ACHN (cell line): ENCODE measurements at regions not wholly inside any gene's neighbourhood (a gene's known extent, or its start where the extent isn't known, plus 50 kb on each side); places are given as distances from the start of the nearest gene placed in this dataset.

Experiments
- DNase-seq: peaks from one replicate; pipeline ENCODE4 v3.0.0-alpha.2; 2015
- in situ Hi-C: cut with HindIII; loops from 2 replicates; pipeline ENCODE4 v1.10.0; 2017; ENCODE audit warnings: low sequenced_read_pairs, low pct_ligation_motif_present, low pct_unique_long_range_greater_than_20kb

DNA sequence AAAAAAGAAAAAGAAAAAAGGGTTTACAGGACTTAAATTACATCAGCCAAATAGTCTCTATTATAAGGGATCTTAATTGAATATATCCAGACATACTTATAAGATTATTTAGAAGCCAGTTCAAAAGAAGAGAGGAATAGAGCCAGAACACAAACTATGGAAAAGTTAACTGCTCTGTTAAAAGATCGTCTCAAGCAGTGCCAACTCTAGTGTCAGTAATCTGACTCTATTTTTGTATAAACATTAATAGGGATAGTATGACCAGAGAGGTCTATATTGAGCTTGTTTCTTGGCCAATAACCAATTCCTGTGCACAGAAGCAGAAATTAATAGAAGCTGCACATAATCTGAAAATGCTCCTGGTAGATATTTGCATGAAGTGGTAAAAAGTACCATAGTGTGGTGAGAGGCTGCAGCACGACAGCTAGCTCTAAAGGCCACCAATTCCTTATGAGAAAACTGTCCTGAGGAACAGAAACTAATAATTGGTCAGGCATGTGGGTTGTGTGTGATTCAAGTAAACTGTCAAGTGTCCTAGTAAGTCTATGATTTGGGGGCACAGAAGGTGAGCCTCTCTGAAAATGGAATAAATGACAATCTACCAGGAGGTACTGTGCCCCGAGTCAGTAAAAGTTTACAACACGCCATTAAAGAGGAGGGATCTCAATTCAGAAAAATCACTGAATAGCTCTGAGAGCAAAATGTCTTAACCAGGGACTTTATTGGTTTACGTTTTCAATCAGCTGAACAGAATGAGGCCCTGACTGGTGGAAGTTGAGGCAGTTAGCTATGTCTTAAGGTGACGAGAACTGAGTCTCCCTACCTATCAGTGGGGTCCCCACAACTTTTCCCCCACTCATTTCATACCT is 51.5 kb upstream of the NANOGP8 start:
- DNase-seq = no peak
- in situ Hi-C loops = no loop called here
